HG03097 (cell line): ENCODE measurements at regions not wholly inside any gene's neighbourhood (a gene's known extent, or its start where the extent isn't known, plus 50 kb on each side); places are given as distances from the start of the nearest gene placed in this dataset.

ENCODE experiments used
- ATAC-seq: cut with Tn5 transposase; IDR thresholded peaks from one replicate; pipeline ENCODE4 v1.9.1; 2021; ENCODE audit not compliant: unreplicated experiment, low FRiP score

GRCh38 chr18:37796823-37797349 lies 231.3 kb upstream of the CELF4 start:
- ATAC-seq: no peak

GRCh38 chr18:37787452-37787851 lies 221.9 kb upstream of the CELF4 start:
- no peak for ATAC-seq

GRCh38 chr18:37783771-37784170 lies 218.2 kb upstream of the CELF4 start:
- no peak for ATAC-seq

GRCh38 chr18:37779220-37779619 lies 213.6 kb upstream of the CELF4 start:
- no peak for ATAC-seq

- peak; percentile 58 for ATAC-seq
Observed at GRCh38 chr18:37778417-37779165, 213.0 kb upstream of the CELF4 start.

- no peak for ATAC-seq
Observed at GRCh38 chr18:37769826-37770225, 204.2 kb upstream of the CELF4 start.

GRCh38 chr18:37764541-37765288 lies 199.1 kb upstream of the CELF4 start:
- ATAC-seq: no peak

GRCh38 chr18:37762076-37762621 lies 196.6 kb upstream of the CELF4 start:
- no peak for ATAC-seq

- ATAC-seq: no peak
Observed at GRCh38 chr18:37754141-37754540, 188.5 kb upstream of the CELF4 start.

- no peak for ATAC-seq
Observed at GRCh38 chr18:37742436-37742835, 176.8 kb upstream of the CELF4 start.

GRCh38 chr18:37741032-37741623 lies 175.5 kb upstream of the CELF4 start:
- ATAC-seq: no peak

GRCh38 chr18:37734406-37734805 lies 168.8 kb upstream of the CELF4 start:
- ATAC-seq: no peak

GRCh38 chr18:37729716-37730115 lies 164.1 kb upstream of the CELF4 start:
- no peak for ATAC-seq

- no peak for ATAC-seq
Observed at GRCh38 chr18:37724206-37724605, 158.6 kb upstream of the CELF4 start.

- ATAC-seq: no peak
Observed at GRCh38 chr18:37721544-37722522, 156.2 kb upstream of the CELF4 start.

GRCh38 chr18:37720663-37721062 lies 155.1 kb upstream of the CELF4 start:
- ATAC-seq: no peak

GRCh38 chr18:37717656-37718055 lies 152.1 kb upstream of the CELF4 start:
- ATAC-seq: no peak

GRCh38 chr18:37717098-37717497 lies 151.5 kb upstream of the CELF4 start:
- no peak for ATAC-seq

GRCh38 chr18:37716106-37716735 lies 150.6 kb upstream of the CELF4 start:
- ATAC-seq: no peak

- ATAC-seq: no peak
Observed at GRCh38 chr18:37714691-37715090, 149.1 kb upstream of the CELF4 start.
